ENCODE measurements at regions not wholly inside any gene's neighbourhood (a gene's known extent, or its start where the extent isn't known, plus 50 kb on each side); places are given as distances from the start of the nearest gene placed in this dataset.

DNA sequence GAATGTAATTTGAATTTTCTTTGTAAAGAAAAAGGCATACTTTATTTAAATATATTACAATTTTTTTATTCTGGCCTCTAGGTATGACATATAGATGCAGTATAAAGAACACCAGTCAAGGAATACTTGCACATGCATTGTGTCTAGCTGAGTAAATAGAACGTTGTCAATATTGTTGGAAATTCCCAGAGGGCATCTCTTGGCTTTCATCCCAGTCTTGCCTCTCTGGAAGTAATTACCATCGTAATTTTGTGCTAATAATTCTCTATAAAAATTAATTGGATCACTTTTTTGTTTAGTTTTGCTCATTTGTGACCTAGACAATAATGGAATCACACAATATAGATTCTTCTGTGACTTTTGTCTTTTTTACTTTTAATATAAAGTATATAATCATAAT lies 1052.3 kb upstream of the CELF2 start:
- H3K4me3 ChIP-seq, result no peak overlapping the region
- DNase-seq, result no peak
- TF ChIP-seq, protein P1, sequence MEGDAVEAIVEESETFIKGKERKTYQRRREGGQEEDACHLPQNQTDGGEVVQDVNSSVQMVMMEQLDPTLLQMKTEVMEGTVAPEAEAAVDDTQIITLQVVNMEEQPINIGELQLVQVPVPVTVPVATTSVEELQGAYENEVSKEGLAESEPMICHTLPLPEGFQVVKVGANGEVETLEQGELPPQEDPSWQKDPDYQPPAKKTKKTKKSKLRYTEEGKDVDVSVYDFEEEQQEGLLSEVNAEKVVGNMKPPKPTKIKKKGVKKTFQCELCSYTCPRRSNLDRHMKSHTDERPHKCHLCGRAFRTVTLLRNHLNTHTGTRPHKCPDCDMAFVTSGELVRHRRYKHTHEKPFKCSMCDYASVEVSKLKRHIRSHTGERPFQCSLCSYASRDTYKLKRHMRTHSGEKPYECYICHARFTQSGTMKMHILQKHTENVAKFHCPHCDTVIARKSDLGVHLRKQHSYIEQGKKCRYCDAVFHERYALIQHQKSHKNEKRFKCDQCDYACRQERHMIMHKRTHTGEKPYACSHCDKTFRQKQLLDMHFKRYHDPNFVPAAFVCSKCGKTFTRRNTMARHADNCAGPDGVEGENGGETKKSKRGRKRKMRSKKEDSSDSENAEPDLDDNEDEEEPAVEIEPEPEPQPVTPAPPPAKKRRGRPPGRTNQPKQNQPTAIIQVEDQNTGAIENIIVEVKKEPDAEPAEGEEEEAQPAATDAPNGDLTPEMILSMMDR (IDR thresholded peaks at IDR 0.05), result no peak
- H3K9me3 ChIP-seq, result no peaks in the 10 kb centered on the region
- no peaks in the 10 kb centered on the region for H3K4me1 ChIP-seq (ENCODE audit: low read depth)
- intact Hi-C loops (cut with DNase I, micrococcal nuclease), result no loop called here
- no peak for ATAC-seq
- H3K36me3 ChIP-seq (ENCODE audit: low read depth), result no peaks in the 10 kb centered on the region

DNA sequence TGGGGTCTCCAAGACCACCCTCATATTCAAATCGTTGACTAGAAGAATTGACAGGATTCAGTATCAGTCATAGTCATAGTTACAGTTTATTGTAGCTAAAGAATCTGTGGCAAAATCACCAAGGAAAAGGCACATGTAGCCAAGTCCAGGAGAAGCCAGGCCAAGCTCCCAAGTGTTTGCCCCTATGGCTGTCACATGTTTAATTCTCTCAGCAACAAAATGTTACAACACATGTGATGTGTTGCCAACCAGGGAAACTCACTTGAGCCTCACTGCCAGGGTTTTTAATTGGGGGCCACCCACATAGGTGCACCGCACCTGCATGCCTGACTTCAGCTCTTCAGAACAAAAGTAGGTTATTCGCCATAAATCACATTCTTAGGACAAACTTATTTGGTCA lies 1030.9 kb upstream of the CELF2 start:
- no peaks in the 10 kb centered on the region for H3K4me1 ChIP-seq (ENCODE audit: low read depth)
- no peak for DNase-seq
- TF ChIP-seq, protein P1 (IDR thresholded peaks at IDR 0.05), result no peak
- intact Hi-C loops (cut with DNase I, micrococcal nuclease), result no loop called here
- no peak overlapping the region for H3K4me3 ChIP-seq
- peaks cover 3% of the 10 kb centered on the region for H3K9me3 ChIP-seq
- ATAC-seq, result no peak
- H3K36me3 ChIP-seq (ENCODE audit: low read depth), result no peaks in the 10 kb centered on the region

DNA sequence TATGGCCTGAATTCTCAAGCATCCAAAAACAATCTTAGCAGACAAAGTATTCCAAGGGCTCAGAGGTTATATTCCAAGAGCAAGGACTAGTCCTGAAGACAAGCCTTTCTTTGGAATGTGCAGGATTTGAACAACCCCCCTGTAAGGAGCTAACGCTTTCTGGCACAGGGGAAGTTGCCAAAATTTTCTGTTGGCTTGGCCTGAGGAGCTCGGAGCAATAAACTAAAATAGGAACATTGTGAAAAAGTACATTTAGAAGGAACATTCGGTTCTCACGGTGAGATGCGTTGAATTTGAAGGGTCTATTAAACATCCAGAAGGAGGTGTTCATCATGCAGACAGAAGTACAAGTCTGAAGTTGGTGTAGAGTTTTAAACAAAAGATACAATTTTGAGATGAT lies 1030.5 kb upstream of the CELF2 start:
- no peaks in the 10 kb centered on the region for H3K36me3 ChIP-seq (ENCODE audit: low read depth)
- no peak for ATAC-seq
- peaks cover 3% of the 10 kb centered on the region for H3K9me3 ChIP-seq
- H3K4me1 ChIP-seq (ENCODE audit: low read depth), result no peaks in the 10 kb centered on the region
- intact Hi-C loops (cut with DNase I, micrococcal nuclease), result no loop called here
- H3K4me3 ChIP-seq, result no peak overlapping the region
- DNase-seq, result no peak
- TF ChIP-seq, protein P1 (IDR thresholded peaks at IDR 0.05), result no peak

DNA sequence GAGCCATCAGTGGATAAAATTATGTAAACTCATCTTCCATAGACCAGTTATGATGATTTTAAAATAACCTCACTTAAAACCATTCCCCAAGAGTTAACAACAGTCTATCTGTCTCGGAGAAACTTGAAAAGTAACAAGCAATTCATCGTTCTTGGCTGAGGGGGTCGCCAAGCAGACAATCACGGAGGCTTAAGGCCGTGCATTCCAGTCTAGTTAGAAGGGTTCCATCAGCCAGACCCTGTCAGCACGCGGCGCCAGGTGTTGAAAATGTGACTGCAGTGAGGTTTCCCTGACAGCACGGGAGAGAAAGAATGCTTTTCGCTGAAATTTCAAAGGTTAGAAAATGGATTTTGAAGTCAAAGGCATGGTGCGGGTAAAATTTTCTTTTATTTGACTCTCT lies 1025.0 kb upstream of the CELF2 start:
- Histone ChIP-seq H3K4me1 (ENCODE audit: low read depth) (no peaks in the 10 kb centered on the region), H3K4me3 (no peak overlapping the region), H3K9me3 (no peaks in the 10 kb centered on the region), H3K36me3 (ENCODE audit: low read depth) (no peaks in the 10 kb centered on the region)
- DNase-seq, result no peak
- intact Hi-C loops (cut with DNase I, micrococcal nuclease), result no loop called here
- no peak for ATAC-seq
- TF ChIP-seq, protein P1 (IDR thresholded peaks at IDR 0.05), result no peak

DNA sequence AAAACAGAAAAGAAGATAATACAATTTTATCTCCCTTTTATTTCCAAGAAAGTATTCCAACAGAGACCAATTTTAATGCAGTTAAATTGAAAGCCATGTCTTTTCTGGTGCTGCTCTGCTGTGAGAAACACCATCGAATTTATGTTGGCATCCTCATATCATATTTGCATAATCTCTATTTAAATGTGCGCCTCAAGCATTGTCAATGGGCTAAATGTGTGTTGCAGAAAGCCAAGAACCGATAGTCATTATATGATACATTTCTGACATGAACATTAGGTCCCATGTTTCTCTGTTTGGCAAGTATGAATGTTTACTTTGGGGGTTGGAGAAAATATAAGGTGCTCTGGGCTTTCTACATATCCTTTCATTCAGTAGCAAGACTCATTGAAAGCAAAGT lies 1023.5 kb upstream of the CELF2 start:
- intact Hi-C loops (cut with DNase I, micrococcal nuclease), result no loop called here
- H3K4me1 ChIP-seq (ENCODE audit: low read depth), result no peaks in the 10 kb centered on the region
- TF ChIP-seq, protein P1 (IDR thresholded peaks at IDR 0.05), result no peak
- ATAC-seq (no peak), DNase-seq (no peak)
- no peaks in the 10 kb centered on the region for H3K36me3 ChIP-seq (ENCODE audit: low read depth)
- no peaks in the 10 kb centered on the region for H3K9me3 ChIP-seq
- H3K4me3 ChIP-seq, result no peak overlapping the region

DNA sequence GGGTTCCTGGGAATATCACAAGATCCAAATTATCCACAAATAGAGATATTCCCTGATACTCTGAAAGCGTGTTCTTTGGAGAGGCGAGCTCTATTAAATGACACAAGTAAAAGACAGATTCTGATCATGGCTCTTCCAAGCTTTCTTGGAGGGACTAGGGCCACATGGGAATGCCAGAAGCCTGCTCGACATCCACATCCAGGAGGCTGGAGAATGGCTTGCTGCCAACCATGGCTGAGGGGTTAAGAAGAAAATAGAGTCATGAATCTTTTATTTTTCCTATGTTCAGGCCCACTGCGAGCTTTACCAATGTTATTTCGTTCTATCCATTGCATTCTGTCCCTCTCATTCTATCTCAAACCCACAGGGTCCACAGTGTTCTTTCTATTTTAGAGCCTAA lies 1018.0 kb upstream of the CELF2 start:
- no peaks in the 10 kb centered on the region for H3K9me3 ChIP-seq
- H3K36me3 ChIP-seq (ENCODE audit: low read depth), result no peaks in the 10 kb centered on the region
- TF ChIP-seq, protein P1 (IDR thresholded peaks at IDR 0.05), result no peak
- ATAC-seq (no peak), DNase-seq (no peak)
- intact Hi-C loops (cut with DNase I, micrococcal nuclease), result no loop called here
- H3K4me3 ChIP-seq, result no peak overlapping the region
- H3K4me1 ChIP-seq (ENCODE audit: low read depth), result no peaks in the 10 kb centered on the region

All from mucosa of descending colon (tissue), 3 donors.